ENCODE measurements at regions not wholly inside any gene's neighbourhood (a gene's known extent, or its start where the extent isn't known, plus 50 kb on each side); places are given as distances from the start of the nearest gene placed in this dataset.

GRCh38 chr3:124545891-124546290 is 184.4 kb upstream of the UMPS start:
- no peak for DNase-seq (ENCODE audit: low read depth)

GRCh38 chr3:124552224-124552623 is 178.0 kb upstream of the UMPS start:
- DNase-seq (ENCODE audit: low read depth) = no peak

GRCh38 chr3:124553178-124553577 is 177.1 kb upstream of the UMPS start:
- DNase-seq (ENCODE audit: low read depth) = no peak

- DNase-seq (ENCODE audit: low read depth) = no peak
Measured at GRCh38 chr3:124556636-124557035, 173.6 kb upstream of the UMPS start.

- DNase-seq (ENCODE audit: low read depth) = no peak
Measured at GRCh38 chr3:124557433-124558232, 172.6 kb upstream of the UMPS start.

- DNase-seq (ENCODE audit: low read depth) = no peak
Measured at GRCh38 chr3:124558991-124559845, 171.0 kb upstream of the UMPS start.

- peak; percentile 32 for DNase-seq (ENCODE audit: low read depth)
Measured at GRCh38 chr3:124559846-124560574, 170.2 kb upstream of the UMPS start.

DNA sequence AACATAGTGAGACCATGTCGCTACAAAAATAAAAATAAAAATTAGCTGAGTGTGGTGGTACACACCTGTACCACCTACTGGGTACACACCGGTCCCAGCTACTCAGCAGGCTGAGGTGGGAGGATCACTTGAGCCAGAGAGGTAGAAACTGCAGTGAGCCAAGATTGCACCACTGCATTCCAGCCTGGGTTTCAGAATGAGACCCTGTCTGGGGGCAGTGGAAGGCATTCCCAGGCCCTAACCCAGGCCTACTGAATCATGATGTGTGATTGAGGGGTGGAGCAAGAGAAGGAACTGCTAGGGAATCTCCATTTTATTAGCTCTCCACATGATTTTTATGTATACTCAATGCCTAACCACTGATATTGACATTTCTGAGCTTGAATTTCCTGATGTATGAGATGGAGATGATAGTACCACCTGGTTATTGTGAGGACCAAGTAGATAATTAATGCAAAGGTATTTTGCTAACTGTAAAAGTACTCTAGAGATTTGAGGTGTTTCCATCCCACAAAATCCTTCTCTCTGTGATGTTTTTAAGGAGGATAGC is 169.5 kb upstream of the UMPS start:
- DNase-seq (ENCODE audit: low read depth) = no peak

DNA sequence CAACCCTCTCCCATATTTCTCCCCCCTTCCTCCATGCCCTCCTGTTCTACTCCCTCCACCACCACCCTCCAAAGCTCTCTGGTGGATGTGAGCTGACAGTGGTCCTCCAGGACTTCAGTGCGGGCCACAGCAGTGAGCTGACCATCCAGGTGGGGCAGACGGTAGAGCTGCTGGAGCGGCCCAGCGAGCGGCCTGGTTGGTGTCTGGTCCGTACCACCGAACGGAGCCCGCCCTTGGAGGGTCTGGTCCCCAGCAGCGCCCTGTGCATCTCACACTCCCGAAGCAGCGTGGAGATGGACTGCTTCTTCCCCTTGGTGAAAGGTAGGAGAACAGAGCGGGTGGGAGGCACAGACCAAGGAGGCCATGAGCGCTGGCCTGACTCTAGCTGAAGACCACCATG is 167.5 kb upstream of the UMPS start:
- DNase-seq (ENCODE audit: low read depth) = no peak

GRCh38 chr3:124563376-124563775 is 166.9 kb upstream of the UMPS start:
- DNase-seq (ENCODE audit: low read depth) = no peak

DNA sequence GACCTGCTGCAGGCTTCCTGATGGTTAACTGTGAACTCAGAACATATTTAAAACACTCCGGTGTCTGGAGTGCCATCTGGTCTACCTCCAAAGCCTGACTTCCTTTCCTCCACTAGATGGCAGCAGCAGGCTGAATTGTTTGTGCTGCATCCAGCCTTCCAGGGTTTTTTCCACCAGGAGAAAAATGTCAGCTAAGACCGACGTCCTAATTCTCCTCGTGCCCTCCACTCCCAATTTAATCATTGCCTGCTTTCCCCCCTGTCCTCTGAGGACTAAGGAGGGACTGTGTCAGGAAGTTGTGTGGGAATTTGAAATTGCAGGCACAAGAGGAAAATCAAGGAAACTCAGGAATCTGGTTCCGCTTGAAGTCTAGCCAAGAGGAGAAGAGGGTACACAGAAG is 165.2 kb upstream of the UMPS start:
- DNase-seq (ENCODE audit: low read depth) = peak; percentile 33

- no peak for DNase-seq (ENCODE audit: low read depth)
Measured at GRCh38 chr3:124565551-124565950, 164.7 kb upstream of the UMPS start.

DNA sequence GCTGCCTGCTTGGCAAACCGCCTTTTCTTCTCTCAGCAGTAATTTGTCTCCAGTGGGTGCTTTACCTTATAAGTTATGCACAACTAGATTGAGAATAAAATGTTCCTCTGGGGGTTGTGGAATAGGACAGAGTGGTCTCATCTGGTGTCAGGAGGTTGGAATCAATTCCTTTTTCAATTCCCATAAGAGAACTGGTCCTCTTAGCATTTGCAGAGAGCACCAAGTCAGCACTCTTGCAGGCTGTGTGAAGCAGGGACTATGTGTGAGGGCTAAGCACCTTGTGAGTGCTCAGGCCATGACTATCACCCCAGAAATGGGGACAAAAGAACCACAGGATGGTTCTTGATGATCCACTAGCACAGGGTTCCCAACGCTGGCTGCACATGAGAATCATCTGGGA is 163.6 kb upstream of the UMPS start:
- DNase-seq (ENCODE audit: low read depth) = no peak

DNA sequence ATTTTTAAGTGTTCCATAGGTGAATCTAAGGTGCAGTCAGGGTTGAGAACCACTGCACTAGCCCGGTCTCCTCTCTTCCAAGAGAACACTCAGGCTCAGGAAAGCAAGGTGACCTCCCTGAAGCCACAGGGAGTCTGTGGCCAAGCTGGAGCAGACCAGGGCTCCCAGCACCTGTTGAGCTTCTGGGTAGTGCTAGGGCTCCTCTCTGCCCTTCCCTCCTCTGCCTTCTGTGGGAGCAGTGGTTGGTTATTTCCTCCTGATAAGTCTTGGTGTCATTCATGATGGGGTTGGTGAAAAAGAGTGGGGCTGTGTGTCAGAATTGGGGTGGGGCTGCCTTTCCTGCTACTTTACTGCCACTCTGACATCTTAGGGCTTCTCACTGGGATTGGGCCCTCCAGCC is 163.1 kb upstream of the UMPS start:
- no peak for DNase-seq (ENCODE audit: low read depth)

DNA sequence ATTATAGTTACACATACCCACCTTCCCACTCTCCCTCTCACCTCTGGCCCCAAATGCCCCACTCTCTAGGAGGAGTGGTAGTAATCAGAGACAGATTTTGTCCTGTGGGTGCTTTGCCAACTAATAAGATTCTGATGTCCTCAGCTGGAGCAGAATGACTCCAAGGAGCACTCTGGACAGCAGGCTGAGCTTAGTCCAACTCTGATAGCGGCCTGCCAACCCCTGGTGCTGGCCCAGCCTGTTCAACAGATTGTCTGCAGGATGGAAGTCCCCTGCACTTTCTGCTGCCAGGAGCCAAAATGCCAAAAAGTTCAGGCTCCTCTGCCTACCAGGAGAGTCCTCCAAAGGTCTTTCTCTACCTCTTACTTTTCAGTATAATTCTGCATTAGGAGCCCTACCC is 160.5 kb upstream of the UMPS start:
- no peak for DNase-seq (ENCODE audit: low read depth)

DNA sequence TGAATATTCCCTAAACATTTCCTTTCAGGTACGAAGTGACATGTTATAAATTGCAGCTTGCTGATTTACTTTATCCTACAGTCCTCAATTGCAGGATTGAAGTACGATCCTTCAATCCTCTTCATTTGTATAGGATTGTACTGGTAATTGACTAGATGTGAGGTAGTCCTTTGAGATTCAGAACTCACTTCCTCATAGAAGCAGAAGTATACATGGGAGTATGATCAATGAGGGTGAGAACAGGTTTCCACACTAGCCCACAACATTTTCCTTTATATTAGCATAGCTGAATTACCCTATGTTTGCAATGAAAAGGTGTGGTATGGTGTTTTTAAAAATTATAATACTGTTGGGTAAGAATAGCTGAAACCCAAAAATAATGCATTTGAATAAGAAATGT is 160.0 kb upstream of the UMPS start:
- DNase-seq (ENCODE audit: low read depth) = no peak

GRCh38 chr3:124572851-124573405 is 157.3 kb upstream of the UMPS start:
- DNase-seq (ENCODE audit: low read depth) = no peak

DNA sequence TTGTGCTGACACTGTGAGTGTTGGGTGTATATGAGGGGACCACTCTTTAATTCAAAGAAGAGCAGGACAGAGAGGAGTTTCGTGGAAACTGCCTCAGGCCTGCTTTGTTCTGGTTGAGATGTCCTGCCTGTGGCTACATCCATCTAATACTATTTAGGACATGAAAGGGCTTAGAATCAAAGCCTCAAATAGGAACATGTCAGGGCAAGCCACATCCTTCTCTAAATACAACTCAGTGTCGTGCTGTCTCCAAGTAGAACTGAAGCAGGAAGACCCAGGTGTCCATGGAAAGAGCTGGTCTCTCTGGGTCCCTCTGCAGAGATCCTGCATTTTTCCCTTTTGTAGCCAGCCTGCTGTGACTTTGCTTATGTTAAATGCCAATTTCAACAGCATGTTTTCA is 156.2 kb upstream of the UMPS start:
- no peak for DNase-seq (ENCODE audit: low read depth)

- DNase-seq (ENCODE audit: low read depth) = no peak
Measured at GRCh38 chr3:124576565-124577493, 153.4 kb upstream of the UMPS start.

DNA sequence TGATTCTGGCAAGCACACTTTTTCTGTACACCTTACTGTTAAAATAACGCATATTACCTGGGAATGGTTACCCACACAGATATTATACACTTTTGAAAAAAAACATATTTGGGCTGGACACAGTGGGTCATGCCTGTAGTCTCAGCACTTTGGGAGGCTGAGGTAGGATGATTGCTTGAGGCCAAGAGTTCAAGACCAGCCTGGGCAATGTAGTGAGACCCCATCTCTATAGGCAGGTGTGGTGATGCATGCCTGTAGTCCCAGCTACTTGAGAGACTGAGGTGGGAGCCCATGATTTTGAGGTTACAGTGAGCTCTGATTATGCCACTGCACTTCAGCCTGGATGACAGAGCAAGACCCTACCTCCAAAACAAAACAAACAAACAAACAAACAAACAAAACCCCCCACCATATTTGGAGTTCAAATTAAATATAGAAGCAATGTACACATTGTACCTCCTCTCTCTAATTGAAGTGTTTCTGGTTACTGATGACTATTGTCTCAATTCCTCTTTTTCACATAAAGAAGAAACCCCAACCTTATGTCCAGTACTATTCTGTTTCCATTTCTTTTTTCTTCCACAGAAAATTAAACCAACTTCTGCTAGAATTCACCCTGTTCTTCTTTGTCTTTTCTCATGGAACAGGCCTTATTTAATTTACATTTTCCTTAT is 152.6 kb upstream of the UMPS start:
- no peak for DNase-seq (ENCODE audit: low read depth)
